ENCODE measurements at regions not wholly inside any gene's neighbourhood (a gene's known extent, or its start where the extent isn't known, plus 50 kb on each side); places are given as distances from the start of the nearest gene placed in this dataset.

GRCh38 chr16:22743401-22743800 lies 70.6 kb upstream of the HS3ST2 start:
- TF ChIP-seq CTCF (IDR thresholded peaks at IDR 0.05) (no peak), POLR2A (IDR thresholded peaks at IDR 0.05) (no peak)
